Choroid plexus epithelial cell (primary cell): ENCODE measurements at regions not wholly inside any gene's neighbourhood (a gene's known extent, or its start where the extent isn't known, plus 50 kb on each side); places are given as distances from the start of the nearest gene placed in this dataset.

Experiments
- DNase-seq: peaks from one replicate; pipeline ENCODE4 v3.0.0-alpha.2; 2010; ENCODE audit warnings: low read depth
- H3K4me3 ChIP-seq: 2 replicates; pipeline ENCODE4 v1.5.1; 2011; ENCODE audit warnings: low read depth, mild to moderate bottlenecking, control low read depth, low read length, moderate library complexity
- TF ChIP-seq, protein P1 (sequence below): conservative IDR thresholded peaks from 2 replicates; pipeline ENCODE4 v1.5.1; 2011; ENCODE audit warnings: low read depth, mild to moderate bottlenecking, control low read depth, inconsistent platforms, low read length, moderate library complexity

DNA sequence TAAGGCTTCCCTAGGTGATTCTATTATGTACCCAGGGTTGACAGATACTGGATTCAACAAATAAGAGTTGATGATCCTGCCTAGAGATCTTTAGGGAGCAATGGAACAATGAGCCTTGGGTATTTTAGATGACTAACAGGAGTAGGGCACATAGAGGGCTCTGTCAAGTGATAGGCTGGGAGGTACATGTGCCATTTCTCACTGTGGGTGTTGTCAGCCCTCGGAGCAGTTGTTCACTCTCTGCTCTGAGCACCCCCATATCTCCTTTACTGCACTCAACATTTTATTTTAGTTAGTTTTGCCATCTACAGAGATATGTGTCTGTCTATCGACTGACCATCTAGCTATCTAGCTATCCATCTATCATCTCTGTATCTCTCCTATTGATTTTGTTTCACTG is 950.6 kb downstream of the TYW1 start:
- H3K4me3 ChIP-seq, result no peak overlapping the region
- TF ChIP-seq, protein P1, sequence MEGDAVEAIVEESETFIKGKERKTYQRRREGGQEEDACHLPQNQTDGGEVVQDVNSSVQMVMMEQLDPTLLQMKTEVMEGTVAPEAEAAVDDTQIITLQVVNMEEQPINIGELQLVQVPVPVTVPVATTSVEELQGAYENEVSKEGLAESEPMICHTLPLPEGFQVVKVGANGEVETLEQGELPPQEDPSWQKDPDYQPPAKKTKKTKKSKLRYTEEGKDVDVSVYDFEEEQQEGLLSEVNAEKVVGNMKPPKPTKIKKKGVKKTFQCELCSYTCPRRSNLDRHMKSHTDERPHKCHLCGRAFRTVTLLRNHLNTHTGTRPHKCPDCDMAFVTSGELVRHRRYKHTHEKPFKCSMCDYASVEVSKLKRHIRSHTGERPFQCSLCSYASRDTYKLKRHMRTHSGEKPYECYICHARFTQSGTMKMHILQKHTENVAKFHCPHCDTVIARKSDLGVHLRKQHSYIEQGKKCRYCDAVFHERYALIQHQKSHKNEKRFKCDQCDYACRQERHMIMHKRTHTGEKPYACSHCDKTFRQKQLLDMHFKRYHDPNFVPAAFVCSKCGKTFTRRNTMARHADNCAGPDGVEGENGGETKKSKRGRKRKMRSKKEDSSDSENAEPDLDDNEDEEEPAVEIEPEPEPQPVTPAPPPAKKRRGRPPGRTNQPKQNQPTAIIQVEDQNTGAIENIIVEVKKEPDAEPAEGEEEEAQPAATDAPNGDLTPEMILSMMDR, result no peak
- no peak for DNase-seq

DNA sequence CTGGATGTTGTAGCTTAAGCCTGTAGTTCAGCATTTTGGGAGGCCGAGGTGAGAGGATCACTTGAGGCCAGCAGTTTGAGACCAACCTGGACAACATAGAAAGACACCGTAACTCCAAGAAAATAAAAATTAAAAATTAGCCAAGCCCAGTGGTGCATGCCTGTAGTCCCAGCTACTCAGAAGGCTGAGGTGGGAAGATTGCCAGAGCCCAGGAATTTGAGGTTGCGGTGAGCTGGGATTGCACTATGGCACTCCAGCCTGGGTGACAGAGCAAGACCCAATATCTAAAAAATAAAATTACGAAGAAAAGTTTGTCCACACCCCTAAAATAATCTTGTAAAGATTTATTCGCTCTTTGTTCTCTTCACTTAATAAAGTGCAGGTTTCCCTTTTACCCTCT is 951.0 kb downstream of the TYW1 start:
- TF ChIP-seq, protein P1, result no peak
- DNase-seq, result no peak
- no peak overlapping the region for H3K4me3 ChIP-seq

DNA sequence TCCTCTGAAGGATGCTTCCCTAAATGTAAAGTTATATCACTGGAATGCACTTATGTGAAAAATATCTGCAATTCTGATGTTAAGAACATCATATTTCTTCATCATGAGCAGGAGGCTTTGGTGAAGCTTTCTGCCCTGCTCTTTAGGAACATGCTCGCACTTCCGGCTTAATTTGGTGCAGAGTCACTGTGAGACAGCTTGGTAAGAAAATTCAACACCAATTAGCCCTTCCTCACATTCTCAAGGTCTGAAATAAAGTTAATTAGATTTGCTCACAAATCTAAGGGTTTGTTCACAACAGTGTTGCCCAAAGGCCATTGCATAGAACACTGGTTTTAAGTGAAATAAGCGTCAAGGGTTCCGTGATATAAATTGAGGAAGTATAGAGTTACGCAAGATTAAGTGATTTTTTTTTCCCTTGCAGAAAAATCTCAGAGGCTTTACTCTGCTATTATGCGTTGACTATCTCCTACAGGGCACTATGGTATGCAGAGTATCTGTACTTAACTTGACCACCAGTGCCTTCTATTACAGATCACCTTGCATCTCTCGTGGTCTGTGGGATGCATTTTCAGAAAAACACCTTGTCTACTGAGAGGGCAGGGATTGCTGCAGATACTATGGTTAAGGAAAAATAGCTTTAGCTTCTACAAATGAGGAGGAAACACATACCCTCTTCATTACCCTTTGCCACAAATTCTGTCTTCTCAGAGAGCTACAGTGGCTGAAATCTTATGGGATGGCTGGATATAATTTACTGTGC is 953.9 kb downstream of the TYW1 start:
- no peak overlapping the region for H3K4me3 ChIP-seq
- no peak for DNase-seq

DNA sequence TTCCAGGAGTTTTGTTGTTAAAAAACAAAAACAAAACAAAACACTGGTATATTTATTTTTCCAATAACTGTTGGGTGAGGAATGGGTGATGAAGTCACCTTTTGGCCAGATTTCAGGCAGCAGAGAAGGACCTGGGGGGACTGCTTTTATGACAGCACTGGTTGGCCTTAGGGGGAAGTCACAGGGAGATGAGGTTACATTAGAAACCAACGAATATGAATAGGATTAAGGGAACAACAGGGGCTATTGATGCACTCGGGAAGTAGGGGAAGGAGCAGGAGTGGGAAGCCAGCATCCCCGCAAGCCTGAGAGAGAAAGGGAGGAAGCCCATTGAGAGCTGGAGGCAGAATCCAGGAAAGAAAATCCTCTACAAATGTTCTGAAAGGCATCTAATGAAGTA is 958.4 kb downstream of the TYW1 start:
- TF ChIP-seq, protein P1, result no peak
- H3K4me3 ChIP-seq, result no peak overlapping the region
- DNase-seq, result no peak

More for the DNA sequence above, 953.9 kb downstream of the TYW1 start:
- TF ChIP-seq, protein P1, result no peak

DNA sequence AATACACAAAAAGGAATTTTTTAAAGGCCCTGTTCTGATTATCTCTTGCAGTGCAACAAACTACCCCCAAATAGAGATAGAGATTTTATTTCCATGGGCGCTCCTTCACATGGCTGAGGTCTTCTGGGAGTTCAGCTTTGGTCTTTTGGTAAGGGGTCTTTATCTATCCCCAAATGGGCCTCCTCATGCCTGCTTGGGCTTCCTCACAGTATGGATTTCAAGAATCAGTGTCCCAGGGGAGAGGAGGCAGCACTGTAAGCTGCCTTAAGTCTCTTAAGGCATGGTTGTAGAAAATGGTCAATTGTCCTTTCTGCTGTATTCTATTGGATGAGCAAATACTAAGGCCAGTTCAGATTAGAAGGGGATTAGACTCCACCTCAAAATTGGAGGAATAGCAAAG is 966.2 kb downstream of the TYW1 start:
- no peak overlapping the region for H3K4me3 ChIP-seq
- TF ChIP-seq, protein P1, result no peak

DNA sequence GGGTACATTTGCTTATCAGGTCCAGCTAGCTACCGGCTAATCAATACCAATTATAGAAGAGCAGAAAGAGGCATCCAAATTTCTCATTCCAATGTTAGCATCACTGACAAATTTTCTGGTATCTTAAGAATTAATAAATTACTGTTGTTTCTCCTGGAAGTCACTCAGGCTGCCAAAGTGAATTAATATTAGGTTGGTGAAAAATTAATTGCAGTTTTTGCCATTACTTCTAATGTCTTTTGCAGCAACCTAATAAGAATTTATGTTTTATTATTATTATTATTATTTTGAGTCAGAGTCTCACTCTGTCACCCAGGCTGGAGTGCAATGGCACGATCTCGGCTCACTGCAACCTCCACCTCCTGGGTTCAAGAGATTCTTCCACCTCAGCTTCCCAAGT is 979.9 kb downstream of the TYW1 start:
- no peak overlapping the region for H3K4me3 ChIP-seq
- TF ChIP-seq, protein P1, result no peak
- DNase-seq, result no peak

More for the DNA sequence above, 966.2 kb downstream of the TYW1 start:
- DNase-seq, result no peak

DNA sequence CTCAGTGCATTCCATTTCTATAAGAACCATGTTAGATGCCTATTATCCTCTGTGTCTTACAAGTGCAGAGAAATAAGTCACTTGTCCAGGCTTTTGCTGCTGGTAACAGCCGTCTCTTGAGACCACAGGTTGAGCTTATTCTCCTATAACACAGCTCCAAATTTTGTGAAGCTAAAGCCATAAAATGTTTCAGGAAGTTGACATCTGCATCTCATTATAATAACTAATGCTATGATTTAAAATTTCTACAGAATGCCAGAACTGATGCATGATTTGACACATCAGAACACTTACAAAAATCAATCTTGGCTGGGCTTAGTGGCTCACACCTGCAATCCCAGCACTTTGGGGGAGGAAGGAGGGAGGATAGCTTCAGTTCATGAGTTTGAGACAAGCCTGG is 986.9 kb downstream of the TYW1 start:
- no peak overlapping the region for H3K4me3 ChIP-seq
- DNase-seq, result no peak
- TF ChIP-seq, protein P1, result no peak
